Keratinocyte (primary cell): ENCODE measurements at regions not wholly inside any gene's neighbourhood (a gene's known extent, or its start where the extent isn't known, plus 50 kb on each side); places are given as distances from the start of the nearest gene placed in this dataset.

Source experiments
- DNase-seq: peaks from one replicate; pipeline ENCODE4 v3.0.0-alpha.2; 2011; ENCODE audit warnings: low read depth, missing footprints, low spot score
- FAIRE-seq: peaks from 2 replicates; lab custom pipeline; 2011; peaks lifted over from hg19 to GRCh38; lab: Jason Lieb, UNC
- H2AFZ ChIP-seq: 2 replicates; pipeline ENCODE4 v1.6.0; 2012; ENCODE audit warnings: low read length, control low read depth, inconsistent platforms; ENCODE audit not compliant: control insufficient read depth
- H3K27ac ChIP-seq: 2 replicates; pipeline ENCODE4 v1.5.1; 2011; ENCODE audit warnings: low read length; ENCODE audit not compliant: control insufficient read depth, insufficient read depth
- H3K27me3 ChIP-seq: 3 replicates; pipeline ENCODE4 v1.6.0; 2011; ENCODE audit warnings: low read length; ENCODE audit not compliant: control insufficient read depth, insufficient read depth; ENCODE audit errors: extremely low read depth
- H3K36me3 ChIP-seq, 2 experiments: 2 replicates in 1 of 2; 3 replicates in 1 of 2; pipeline ENCODE4 v1.5.1; 2011; ENCODE audit warnings: low read length in 2 of 2, mild to moderate bottlenecking in 1 of 2; ENCODE audit not compliant: control insufficient read depth in 2 of 2, insufficient read depth in 2 of 2; ENCODE audit errors: extremely low read depth in 1 of 2
- H3K4me1 ChIP-seq: 3 replicates; pipeline ENCODE4 v1.5.1; 2011; ENCODE audit warnings: low read length; ENCODE audit not compliant: control insufficient read depth, insufficient read depth; ENCODE audit errors: extremely low read depth
- H3K4me2 ChIP-seq: 3 replicates; pipeline ENCODE4 v1.6.0; 2011; ENCODE audit warnings: low read depth, low read length; ENCODE audit not compliant: control insufficient read depth, insufficient read depth; ENCODE audit errors: extremely low read depth
- H3K4me3 ChIP-seq, 3 experiments: fragments of 200-600 bp in 1 of 3; sonication (generic) in 1 of 3; 2 replicates in 2 of 3; 3 replicates in 1 of 3; pipeline ENCODE4 v1.5.1; 2011 to 2016; ENCODE audit warnings: low read length in 3 of 3, mild to moderate bottlenecking in 3 of 3, control low read depth in 2 of 3, inconsistent platforms in 1 of 3, low read depth in 1 of 3, mixed read lengths in 1 of 3, mixed run types in 1 of 3, moderate library complexity in 1 of 3; ENCODE audit not compliant: control insufficient read depth in 2 of 3, insufficient read depth in 2 of 3; ENCODE audit errors: extremely low read depth in 1 of 3
- H3K79me2 ChIP-seq: 2 replicates; pipeline ENCODE4 v1.6.0; 2012; ENCODE audit warnings: low read length; ENCODE audit not compliant: control insufficient read depth, insufficient read depth
- H3K9ac ChIP-seq: 3 replicates; pipeline ENCODE4 v1.6.0; 2011; ENCODE audit warnings: low read length; ENCODE audit not compliant: control insufficient read depth, insufficient read depth; ENCODE audit errors: extremely low read depth
- H3K9me1 ChIP-seq: 3 replicates; pipeline ENCODE4 v1.6.0; 2011; ENCODE audit warnings: low read length; ENCODE audit not compliant: control insufficient read depth, insufficient read depth; ENCODE audit errors: extremely low read depth
- H3K9me3 ChIP-seq: 2 replicates; pipeline ENCODE4 v1.5.1; 2012; ENCODE audit warnings: low read depth, low read length; ENCODE audit not compliant: control insufficient read depth
- H4K20me1 ChIP-seq: 3 replicates; pipeline ENCODE4 v1.6.0; 2011; ENCODE audit warnings: low read length; ENCODE audit not compliant: control insufficient read depth, insufficient read depth; ENCODE audit errors: extremely low read depth
- CTCF ChIP-seq, 3 experiments: IDR thresholded peaks in 1 of 3; conservative IDR thresholded peaks in 1 of 3; optimal IDR thresholded peaks in 1 of 3; 2 replicates in 2 of 3; 3 replicates in 1 of 3; pipeline versions ENCODE3 to v1.5.1; 2011; ENCODE audit warnings: low read length in 3 of 3, mild to moderate bottlenecking in 3 of 3, moderate library complexity in 2 of 3, control low read depth in 1 of 3, inconsistent platforms in 1 of 3; ENCODE audit not compliant: insufficient read depth in 2 of 3; ENCODE audit errors: extremely low read depth in 1 of 3
- EZH2 ChIP-seq: IDR thresholded peaks from one replicate; pipeline ENCODE4 v1.6.1; 2012; ENCODE audit warnings: inconsistent platforms, mild to moderate bottlenecking, low read length, moderate library complexity
- dilution Hi-C: fragments of 300-500 bp; cut with MboI; formaldehyde crosslinking; loops from one replicate; pipeline ENCODE4 v1.7.0; 2020; ENCODE audit warnings: low sequenced_read_pairs; ENCODE audit not compliant: extremely low pct_ligation_motif_present

DNA sequence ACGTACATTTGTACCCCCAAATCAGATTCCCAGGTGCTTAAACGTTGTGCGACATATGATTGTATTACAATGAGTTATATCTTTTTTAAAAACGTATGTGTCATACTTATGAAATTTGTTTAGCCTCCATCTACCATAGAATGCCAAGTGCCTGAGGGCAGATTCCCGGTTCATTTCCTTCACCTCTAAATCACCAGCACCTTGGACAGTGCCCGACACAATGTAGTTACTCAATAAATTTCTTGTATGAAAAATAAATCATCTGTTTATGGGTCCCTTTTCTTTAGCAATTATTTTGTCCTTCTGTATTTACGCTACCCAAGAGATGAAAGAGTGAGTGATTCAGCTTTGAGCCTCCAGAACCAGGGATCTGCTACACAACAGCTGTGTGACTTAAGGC is 157.4 kb downstream of the TBX5 start:
- no peaks in the 10 kb centered on the region for H3K9me1 ChIP-seq
- DNase-seq (no peak), FAIRE-seq (no peak)
- no peaks in the 10 kb centered on the region for H3K27me3 ChIP-seq
- no peak overlapping the region for H3K27ac ChIP-seq
- no peaks in the 10 kb centered on the region for H3K36me3 ChIP-seq
- dilution Hi-C loops: no loop called here
- H3K9me3 ChIP-seq: no peaks in the 10 kb centered on the region
- no peak overlapping the region for H2AFZ ChIP-seq
- no peaks in the 10 kb centered on the region for H4K20me1 ChIP-seq
- no peak overlapping the region for H3K4me3 ChIP-seq
- TF ChIP-seq CTCF (optimal IDR thresholded peaks at IDR 0.05 in 1 of 3, IDR thresholded peaks at IDR 0.05 in 1 of 3, conservative IDR thresholded peaks at IDR 0.05 in 1 of 3; ENCODE audit: extremely low read depth in 1 of 3, insufficient read depth in 2 of 3, low read length in 3 of 3): no peak
- no peak for TF ChIP-seq EZH2
- no peak overlapping the region for H3K4me2 ChIP-seq
- H3K79me2 ChIP-seq: no peaks in the 10 kb centered on the region
- no peaks in the 10 kb centered on the region for H3K4me1 ChIP-seq
- no peak overlapping the region for H3K9ac ChIP-seq

- no peak for FAIRE-seq
- dilution Hi-C loops: no loop called here
Observed at GRCh38 chr12:114245555-114245954, 160.4 kb downstream of the TBX5 start.

More at GRCh38 chr12:114245555-114245954, 160.4 kb downstream of the TBX5 start:
- Histone ChIP-seq H3K27ac (no peak overlapping the region), H3K9ac (no peak overlapping the region), H3K4me1 (no peaks in the 10 kb centered on the region), H3K4me3 (no peak overlapping the region), H3K4me2 (no peak overlapping the region), H3K9me3 (no peaks in the 10 kb centered on the region), H3K79me2 (no peaks in the 10 kb centered on the region), H3K27me3 (no peaks in the 10 kb centered on the region), H2AFZ (no peak overlapping the region), H4K20me1 (no peaks in the 10 kb centered on the region), H3K36me3 (no peaks in the 10 kb centered on the region), H3K9me1 (no peaks in the 10 kb centered on the region)
- DNase-seq: no peak
- no peak for TF ChIP-seq EZH2
- no peak for TF ChIP-seq CTCF (optimal IDR thresholded peaks at IDR 0.05 in 1 of 3, IDR thresholded peaks at IDR 0.05 in 1 of 3, conservative IDR thresholded peaks at IDR 0.05 in 1 of 3; ENCODE audit: extremely low read depth in 1 of 3, insufficient read depth in 2 of 3, low read length in 3 of 3)
